GM12878 (cell line): ENCODE measurements at regions not wholly inside any gene's neighbourhood (a gene's known extent, or its start where the extent isn't known, plus 50 kb on each side); places are given as distances from the start of the nearest gene placed in this dataset.

Experiments
- ATAC-seq: fragments of 200-7000 bp; cut with Tn5 transposase; 3 replicates; pipeline ENCODE4 v1.9.1; 2020; ENCODE audit warnings: mild to moderate bottlenecking, moderate library complexity
- BruUV-seq: library from RNA; stranded (reverse); fragments of 400-500 nt; replicated peaks from 2 replicates; lab custom pipeline; 2021; lab: Mats Ljungman, UMichigan
- CTCF ChIA-PET: fragments of 300-600 bp; sonication (Branson Sonifier 250); formaldehyde crosslinking; extraction: SDS; loops from one replicate; lab custom pipeline; 2021; ENCODE audit warnings: inconsistent platforms; lab: Yijun Ruan, JAX
- POLR2A ChIA-PET: fragments of 350-600 bp; formaldehyde crosslinking; extraction: SDS; loops from one replicate; lab custom pipeline; 2021; ENCODE audit warnings: inconsistent platforms; lab: Charles Lee
- RAD21 ChIA-PET: fragments of 300-600 bp; sonication (Branson Sonifier 250); formaldehyde crosslinking; loops from one replicate; lab custom pipeline; 2023; ENCODE audit warnings: antibody characterized with exemption; ENCODE audit not compliant: unreplicated experiment; lab: Charles Lee
- SMC1A ChIA-PET: fragments of 300-600 bp; sonication (Branson Sonifier 250); formaldehyde crosslinking; loops from one replicate; lab custom pipeline; 2023; ENCODE audit not compliant: unreplicated experiment, uncharacterized antibody; lab: Charles Lee
- DNase-seq: peaks from one replicate; pipeline ENCODE4 v3.0.0-alpha.2; 2011; ENCODE audit warnings: low read depth, low spot score
- FAIRE-seq: peaks from 3 replicates; lab custom pipeline; 2011; peaks lifted over from hg19 to GRCh38; lab: Jason Lieb, UNC
- H2AFZ ChIP-seq: 2 replicates; pipeline ENCODE4 v1.6.0; 2011; ENCODE audit warnings: low read depth, low read length, control low read depth; ENCODE audit not compliant: control insufficient read depth
- H3K27ac ChIP-seq: 2 replicates; pipeline ENCODE4 v1.5.1; 2011; ENCODE audit warnings: control low read depth; ENCODE audit not compliant: control insufficient read depth, insufficient read depth
- H3K27me3 ChIP-seq, 2 experiments: replicated peaks in 1 of 2; 2 replicates each; pipeline versions ENCODE4 v1.6.0 to v1.6.1; 2011; ENCODE audit warnings: low read length in 1 of 2; ENCODE audit not compliant: control insufficient read depth in 2 of 2, insufficient read depth in 2 of 2
- H3K36me3 ChIP-seq, 2 experiments: 2 replicates each; pipeline ENCODE4 v1.5.1; 2011; ENCODE audit warnings: low read length in 1 of 2; ENCODE audit not compliant: control insufficient read depth in 2 of 2, insufficient read depth in 2 of 2
- H3K4me1 ChIP-seq: 2 replicates; pipeline ENCODE4 v1.6.1; 2011; ENCODE audit warnings: mild to moderate bottlenecking, low read length, moderate library complexity, mixed read lengths; ENCODE audit not compliant: control insufficient read depth, insufficient read depth
- H3K4me2 ChIP-seq: 2 replicates; pipeline ENCODE4 v1.6.0; 2011; ENCODE audit warnings: control low read depth; ENCODE audit not compliant: control insufficient read depth, insufficient read depth
- H3K4me3 ChIP-seq: fragments of 200-600 bp; sonication (generic); 2 replicates; pipeline ENCODE4 v1.5.1; 2016
- H3K79me2 ChIP-seq: 2 replicates; pipeline ENCODE4 v1.6.0; 2011; ENCODE audit warnings: low read length; ENCODE audit not compliant: control insufficient read depth, insufficient read depth
- H3K9ac ChIP-seq: 2 replicates; pipeline ENCODE4 v1.8.0; 2011; ENCODE audit warnings: low read length, control low read depth, mixed read lengths; ENCODE audit not compliant: control insufficient read depth, insufficient read depth
- H3K9me3 ChIP-seq: replicated peaks from 3 replicates; pipeline ENCODE4 v1.5.1; 2011; ENCODE audit warnings: mild to moderate bottlenecking, low read length; ENCODE audit not compliant: control insufficient read depth, insufficient read depth
- H4K20me1 ChIP-seq: 2 replicates; pipeline ENCODE4 v1.6.0; 2011; ENCODE audit not compliant: control insufficient read depth, insufficient read depth
- BRCA1 ChIP-seq: IDR thresholded peaks from 2 replicates; pipeline ENCODE4 v1.6.1; 2011; ENCODE audit warnings: low read depth, low read length, improper control_type of control experiment
- CBX5 ChIP-seq: sonication (generic); IDR thresholded peaks from 2 replicates; pipeline ENCODE4 v1.6.1; 2016; ENCODE audit warnings: low read depth, moderate library complexity, mild to moderate bottlenecking, inconsistent platforms
- CREM ChIP-seq: IDR thresholded peaks from 2 replicates; pipeline ENCODE4 v1.6.1; 2014; ENCODE audit warnings: antibody characterized with exemption, low read depth
- GATAD2B ChIP-seq: fragments of 450-650 bp; conservative IDR thresholded peaks from 2 replicates; pipeline ENCODE4 v1.6.1; 2017; ENCODE audit warnings: low read depth, mild to moderate bottlenecking, moderate library complexity
- IKZF1 ChIP-seq: fragments of 450-650 bp; conservative IDR thresholded peaks from 2 replicates; pipeline ENCODE4 v1.6.1; 2017; ENCODE audit warnings: antibody characterized with exemption, mild to moderate bottlenecking
- LARP7 ChIP-seq: fragments of 450-650 bp; IDR thresholded peaks from 2 replicates; pipeline ENCODE4 v1.6.1; 2017; ENCODE audit warnings: mild to moderate bottlenecking
- MAX ChIP-seq: IDR thresholded peaks from 2 replicates; pipeline ENCODE4 v1.6.1; 2012; ENCODE audit warnings: low read depth, low read length, improper control_type of control experiment
- MEF2B ChIP-seq: fragments of 450-650 bp; IDR thresholded peaks from 2 replicates; pipeline ENCODE4 v1.6.1; 2018; ENCODE audit warnings: mild to moderate bottlenecking, moderate library complexity; ENCODE audit not compliant: partially characterized antibody, poor library complexity, severe bottlenecking
- PAX5 ChIP-seq: IDR thresholded peaks from 2 replicates; pipeline ENCODE4 v1.6.1; 2011; ENCODE audit warnings: low read depth, low read length, borderline replicate concordance
- POLR2A ChIP-seq: IDR thresholded peaks from 2 replicates; pipeline ENCODE4 v1.6.1; 2011; ENCODE audit warnings: low read depth, mild to moderate bottlenecking, low read length
- POU2F2 ChIP-seq: IDR thresholded peaks from 3 replicates; pipeline ENCODE4 v1.6.1; 2011; ENCODE audit warnings: low read depth, mild to moderate bottlenecking, low read length, borderline replicate concordance
- SREBF1 ChIP-seq: IDR thresholded peaks from 2 replicates; pipeline ENCODE4 v1.6.1; 2012; ENCODE audit warnings: mild to moderate bottlenecking, low read length
- WGBS: methylation state at CpG from one replicate; pipeline ENCODE4 v1.1.6; 2016; ENCODE audit warnings: low lambda C conversion rate; ENCODE audit not compliant: insufficient replicate concordance, insufficient coverage; ENCODE audit errors: missing lambda C conversion rate; 5-methylcytosine and 5-hydroxymethylcytosine counted together
- in situ Hi-C: fragments of 300-500 bp; cut with MboI; formaldehyde crosslinking; loops from 9 replicates; pipeline ENCODE4 v1.14.3; 2018; ENCODE audit warnings: mixed read lengths
- intact Hi-C: fragments of 100-400 bp; cut with micrococcal nuclease; formaldehyde crosslinking; loops from one replicate; pipeline ENCODE4 v1.14.2; 2022; ENCODE audit not compliant: unreplicated experiment
- TF ChIP-seq, protein P1 (sequence below): fragments of 450-650 bp; IDR thresholded peaks from 2 replicates; pipeline ENCODE4 v1.6.1; 2018; ENCODE audit warnings: borderline replicate concordance, mild to moderate bottlenecking; ENCODE audit not compliant: partially characterized antibody

GRCh38 chr2:142398212-142398611 lies 267.4 kb upstream of the LRP1B start:
- no peaks in the 10 kb centered on the region for H3K9me3 ChIP-seq
- H3K27me3 ChIP-seq = no peaks in the 10 kb centered on the region
- ChIA-PET POLR2A (no interaction called here), SMC1A (no interaction called here), RAD21 (no interaction called here), CTCF (interaction anchor here (0.6 kb wide), 1 partner anchor 276 kb away, joined by 5 read pairs; no protein-coding TSS in a partner anchor)
- WGBS = 0% methylated on average over 1 of the region's 1 CpG
- DNase-seq (no peak), ATAC-seq (no peak), FAIRE-seq (no peak)
- H3K36me3 ChIP-seq = no peaks in the 10 kb centered on the region
- TF ChIP-seq POLR2A (no peak), MAX (no peak), CREM (no peak), PAX5 (no peak), POU2F2 (no peak), GATAD2B (no peak), MEF2B (no peak), BRCA1 (no peak), CBX5 (no peak), SREBF1 (no peak), LARP7 (no peak), IKZF1 (no peak)
- TF ChIP-seq, protein P1, sequence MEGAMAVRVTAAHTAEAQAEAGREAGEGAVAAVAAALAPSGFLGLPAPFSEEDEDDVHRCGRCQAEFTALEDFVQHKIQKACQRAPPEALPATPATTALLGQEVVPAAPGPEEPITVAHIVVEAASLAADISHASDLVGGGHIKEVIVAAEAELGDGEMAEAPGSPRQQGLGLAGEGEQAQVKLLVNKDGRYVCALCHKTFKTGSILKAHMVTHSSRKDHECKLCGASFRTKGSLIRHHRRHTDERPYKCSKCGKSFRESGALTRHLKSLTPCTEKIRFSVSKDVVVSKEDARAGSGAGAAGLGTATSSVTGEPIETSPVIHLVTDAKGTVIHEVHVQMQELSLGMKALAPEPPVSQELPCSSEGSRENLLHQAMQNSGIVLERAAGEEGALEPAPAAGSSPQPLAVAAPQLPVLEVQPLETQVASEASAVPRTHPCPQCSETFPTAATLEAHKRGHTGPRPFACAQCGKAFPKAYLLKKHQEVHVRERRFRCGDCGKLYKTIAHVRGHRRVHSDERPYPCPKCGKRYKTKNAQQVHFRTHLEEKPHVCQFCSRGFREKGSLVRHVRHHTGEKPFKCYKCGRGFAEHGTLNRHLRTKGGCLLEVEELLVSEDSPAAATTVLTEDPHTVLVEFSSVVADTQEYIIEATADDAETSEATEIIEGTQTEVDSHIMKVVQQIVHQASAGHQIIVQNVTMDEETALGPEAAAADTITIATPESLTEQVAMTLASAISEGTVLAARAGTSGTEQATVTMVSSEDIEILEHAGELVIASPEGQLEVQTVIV = no peak
- H3K27ac ChIP-seq = no peak overlapping the region
- no peaks in the 10 kb centered on the region for H3K4me1 ChIP-seq
- H4K20me1 ChIP-seq = no peaks in the 10 kb centered on the region
- H3K79me2 ChIP-seq = no peaks in the 10 kb centered on the region
- no peak overlapping the region for H3K9ac ChIP-seq
- no peak overlapping the region for H3K4me2 ChIP-seq
- H2AFZ ChIP-seq = no peak overlapping the region
- no TSS peak for BruUV-seq
- in situ Hi-C loops = no loop called here
- no peak overlapping the region for H3K4me3 ChIP-seq
- intact Hi-C loops = no loop called here
